IMR-90 (cell line): ENCODE measurements at regions not wholly inside any gene's neighbourhood (a gene's known extent, or its start where the extent isn't known, plus 50 kb on each side); places are given as distances from the start of the nearest gene placed in this dataset.

Experiments
- ATAC-seq: fragments of 200-7000 bp; cut with Tn5 transposase; 2 replicates; pipeline ENCODE4 v1.9.1; 2020; ENCODE audit warnings: low read depth, mild to moderate bottlenecking, moderate library complexity
- BruUV-seq: library from RNA; stranded (reverse); fragments of 400-500 nt; replicated peaks from 2 replicates; lab custom pipeline; 2021; lab: Mats Ljungman, UMichigan
- CTCF ChIA-PET: fragments of 300-600 bp; formaldehyde crosslinking; extraction: SDS; loops from one replicate; lab custom pipeline; 2021; ENCODE audit warnings: antibody characterized with exemption; lab: Yijun Ruan, JAX
- POLR2A ChIA-PET: fragments of 300-600 bp; sonication (Branson Sonifier 250); formaldehyde crosslinking; loops from one replicate; lab custom pipeline; 2022; ENCODE audit warnings: antibody characterized with exemption; ENCODE audit not compliant: unreplicated experiment; lab: Charles Lee
- DNase-seq: peaks from one replicate; pipeline ENCODE4 v3.0.0; 2013
- H2AFZ ChIP-seq: replicated peaks from 2 replicates; pipeline ENCODE3; 2013; ENCODE audit warnings: low read length, mild to moderate bottlenecking; ENCODE audit not compliant: poor library complexity
- H2AK5ac ChIP-seq: 2 replicates; pipeline ENCODE4 v1.6.1; 2013; ENCODE audit warnings: low read depth, low read length, inconsistent platforms
- H2AK9ac ChIP-seq: replicated peaks from 2 replicates; pipeline ENCODE3; 2013; ENCODE audit warnings: mild to moderate bottlenecking, low read depth, low read length, moderate library complexity; ENCODE audit not compliant: poor library complexity
- H2BK120ac ChIP-seq: 2 replicates; pipeline ENCODE4 v1.6.1; 2013; ENCODE audit warnings: low read depth, low read length, inconsistent platforms
- H2BK15ac ChIP-seq: 3 replicates; pipeline ENCODE4 v1.6.1; 2013; ENCODE audit warnings: low read depth, low read length, inconsistent platforms
- H2BK20ac ChIP-seq: 2 replicates; pipeline ENCODE4 v1.6.1; 2013; ENCODE audit warnings: low read depth, mild to moderate bottlenecking, inconsistent platforms, low read length, moderate library complexity
- H2BK5ac ChIP-seq: 2 replicates; pipeline ENCODE4 v1.6.1; 2013; ENCODE audit warnings: mild to moderate bottlenecking, low read depth, low read length, inconsistent platforms; ENCODE audit not compliant: poor library complexity, severe bottlenecking
- H3K14ac ChIP-seq: replicated peaks from 2 replicates; pipeline ENCODE4 v1.6.1; 2013; ENCODE audit warnings: low read depth, low read length, inconsistent platforms
- H3K18ac ChIP-seq: 2 replicates; pipeline ENCODE4 v1.6.1; 2013; ENCODE audit warnings: low read depth, low read length, control low read depth
- H3K23ac ChIP-seq: 2 replicates; pipeline ENCODE4 v1.6.1; 2013; ENCODE audit warnings: low read depth, low read length, inconsistent platforms
- H3K27ac ChIP-seq: 2 replicates; pipeline ENCODE4 v1.5.1; 2013; ENCODE audit warnings: mild to moderate bottlenecking, control low read depth, low read length; ENCODE audit not compliant: insufficient read depth
- H3K27me3 ChIP-seq: 2 replicates; pipeline ENCODE4 v1.6.1; 2013; ENCODE audit warnings: low read length; ENCODE audit not compliant: control insufficient read depth, insufficient read depth
- H3K36me3 ChIP-seq: 2 replicates; pipeline ENCODE4 v1.6.1; 2013; ENCODE audit warnings: low read length, mixed read lengths; ENCODE audit not compliant: control insufficient read depth, insufficient read depth
- H3K4ac ChIP-seq: 2 replicates; pipeline ENCODE4 v1.6.1; 2013; ENCODE audit warnings: low read depth, low read length, inconsistent platforms
- H3K4me1 ChIP-seq: 2 replicates; pipeline ENCODE4 v1.6.1; 2013; ENCODE audit warnings: low read length, mixed read lengths; ENCODE audit not compliant: control insufficient read depth, insufficient read depth
- H3K4me2 ChIP-seq: 2 replicates; pipeline ENCODE4 v1.6.1; 2013; ENCODE audit warnings: low read depth, mild to moderate bottlenecking, control low read depth, low read length, moderate library complexity
- H3K4me3 ChIP-seq: 2 replicates; pipeline ENCODE4 v1.5.1; 2013; ENCODE audit warnings: low read depth, mild to moderate bottlenecking, control low read depth, low read length, moderate library complexity; ENCODE audit not compliant: insufficient read depth
- H3K56ac ChIP-seq: 2 replicates; pipeline ENCODE4 v1.6.1; 2013; ENCODE audit warnings: low read length, inconsistent platforms; ENCODE audit not compliant: insufficient read depth; ENCODE audit errors: extremely low read depth
- H3K79me1 ChIP-seq, 2 experiments: 2 replicates each; pipeline ENCODE4 v1.6.1; 2013; ENCODE audit warnings: low read length in 2 of 2, inconsistent platforms in 1 of 2, low read depth in 1 of 2
- H3K9ac ChIP-seq: 2 replicates; pipeline ENCODE4 v1.6.1; 2013; ENCODE audit warnings: low read depth, low read length, control low read depth
- H3K9me1 ChIP-seq: 2 replicates; pipeline ENCODE4 v1.6.1; 2013; ENCODE audit warnings: low read length, inconsistent platforms; ENCODE audit not compliant: insufficient read depth
- H3K9me3 ChIP-seq: 2 replicates; pipeline ENCODE4 v1.6.1; 2013; ENCODE audit warnings: low read length; ENCODE audit not compliant: control insufficient read depth, insufficient read depth
- H4K20me1 ChIP-seq: 2 replicates; pipeline ENCODE4 v1.6.1; 2013; ENCODE audit warnings: low read length, inconsistent platforms; ENCODE audit not compliant: insufficient read depth
- H4K5ac ChIP-seq: 2 replicates; pipeline ENCODE4 v1.6.1; 2013; ENCODE audit warnings: mild to moderate bottlenecking, low read depth, low read length, control low read depth
- H4K8ac ChIP-seq, 2 experiments: 2 replicates each; pipeline ENCODE4 v1.6.1; 2013; ENCODE audit warnings: low read depth in 2 of 2, low read length in 2 of 2, control low read depth in 1 of 2, inconsistent platforms in 1 of 2
- H4K91ac ChIP-seq: 2 replicates; pipeline ENCODE4 v1.6.1; 2013; ENCODE audit warnings: low read depth, low read length, inconsistent platforms; ENCODE audit not compliant: insufficient read depth
- BHLHE40 ChIP-seq: fragments of 150-350 bp; IDR thresholded peaks from 2 replicates; pipeline ENCODE4 v1.6.1; 2016; ENCODE audit warnings: mild to moderate bottlenecking, low read depth, low read length
- CEBPB ChIP-seq: IDR thresholded peaks from 2 replicates; pipeline ENCODE4 v1.6.1; 2012; ENCODE audit warnings: low read depth, low read length, improper control_type of control experiment
- CHD1 ChIP-seq: IDR thresholded peaks from 2 replicates; pipeline ENCODE4 v1.6.1; 2012; ENCODE audit warnings: low read depth, low read length, improper control_type of control experiment
- FOS ChIP-seq: fragments of 150-350 bp; IDR thresholded peaks from 2 replicates; pipeline ENCODE4 v1.6.1; 2016; ENCODE audit warnings: low read depth, low read length
- MAFK ChIP-seq: IDR thresholded peaks from 2 replicates; pipeline ENCODE4 v1.6.1; 2012; ENCODE audit warnings: low read depth, low read length, improper control_type of control experiment
- MAZ ChIP-seq: IDR thresholded peaks from 2 replicates; pipeline ENCODE4 v1.6.1; 2012; ENCODE audit warnings: low read depth, mild to moderate bottlenecking, low read length, improper control_type of control experiment, moderate library complexity, borderline replicate concordance
- MXI1 ChIP-seq: IDR thresholded peaks from 2 replicates; pipeline ENCODE4 v1.6.1; 2012; ENCODE audit warnings: low read depth, mild to moderate bottlenecking, low read length, moderate library complexity, borderline replicate concordance
- NFE2L2 ChIP-seq: fragments of 150-350 bp; IDR thresholded peaks from 2 replicates; pipeline ENCODE4 v1.6.1; 2016; ENCODE audit warnings: low read depth, mild to moderate bottlenecking, low read length
- POLR2A ChIP-seq: IDR thresholded peaks from 2 replicates; pipeline ENCODE4 v1.6.1; 2012; ENCODE audit warnings: mild to moderate bottlenecking, low read depth, low read length
- RAD21 ChIP-seq: IDR thresholded peaks from 2 replicates; pipeline ENCODE4 v1.6.1; 2012; ENCODE audit warnings: low read length, improper control_type of control experiment
- RCOR1 ChIP-seq: IDR thresholded peaks from 2 replicates; pipeline ENCODE4 v1.6.1; 2012; ENCODE audit warnings: mild to moderate bottlenecking, low read length, improper control_type of control experiment; ENCODE audit not compliant: insufficient replicate concordance
- RFX5 ChIP-seq: IDR thresholded peaks from 2 replicates; pipeline ENCODE4 v1.8.0; 2012; ENCODE audit warnings: low read depth, mild to moderate bottlenecking, low read length, moderate library complexity
- SMC3 ChIP-seq: fragments of 150-350 bp; IDR thresholded peaks from 2 replicates; pipeline ENCODE4 v1.6.1; 2016; ENCODE audit warnings: low read depth, mild to moderate bottlenecking, antibody characterized with exemption, low read length, moderate library complexity
- whole genome bisulfite sequencing, 2 experiments: methylation state at CpG; one replicate each; pipeline versions ENCODE4 v1.1.5 to v1.1.7; 2013; ENCODE audit warnings: missing lambda C conversion rate in 2 of 2; ENCODE audit not compliant: insufficient read length in 1 of 2; ENCODE audit errors: extremely low coverage in 2 of 2; 5-methylcytosine and 5-hydroxymethylcytosine counted together
- dilution Hi-C: fragments of 300-500 bp; cut with HindIII; formaldehyde crosslinking; loops from one replicate; pipeline ENCODE4 v1.14.3; 2018; ENCODE audit warnings: low sequenced_read_pairs; ENCODE audit not compliant: unreplicated experiment
- in situ Hi-C: fragments of 300-500 bp; cut with MboI; formaldehyde crosslinking; loops from 3 replicates; pipeline ENCODE4 v1.14.3; 2019; ENCODE audit warnings: low sequenced_read_pairs, inconsistent platforms, mixed read lengths
- intact Hi-C: fragments of 100-400 bp; cut with micrococcal nuclease; formaldehyde crosslinking; loops from 2 replicates; pipeline ENCODE4 v1.10.0; 2022
- TF ChIP-seq, protein P1 (sequence below): fragments of 150-350 bp; IDR thresholded peaks from 2 replicates; pipeline ENCODE4 v1.6.1; 2017; ENCODE audit warnings: mild to moderate bottlenecking, antibody characterized with exemption, low read length, low read depth
- TF ChIP-seq, protein P2 (sequence below): conservative IDR thresholded peaks from 2 replicates; pipeline ENCODE4 v1.5.1; 2012; ENCODE audit warnings: mild to moderate bottlenecking, low read depth, low read length, improper control_type of control experiment
- TF ChIP-seq, protein P3 (sequence below): fragments of 150-350 bp; IDR thresholded peaks from 2 replicates; pipeline ENCODE4 v1.6.1; 2016; ENCODE audit warnings: low read depth, mild to moderate bottlenecking, low read length, moderate library complexity, borderline replicate concordance

DNA sequence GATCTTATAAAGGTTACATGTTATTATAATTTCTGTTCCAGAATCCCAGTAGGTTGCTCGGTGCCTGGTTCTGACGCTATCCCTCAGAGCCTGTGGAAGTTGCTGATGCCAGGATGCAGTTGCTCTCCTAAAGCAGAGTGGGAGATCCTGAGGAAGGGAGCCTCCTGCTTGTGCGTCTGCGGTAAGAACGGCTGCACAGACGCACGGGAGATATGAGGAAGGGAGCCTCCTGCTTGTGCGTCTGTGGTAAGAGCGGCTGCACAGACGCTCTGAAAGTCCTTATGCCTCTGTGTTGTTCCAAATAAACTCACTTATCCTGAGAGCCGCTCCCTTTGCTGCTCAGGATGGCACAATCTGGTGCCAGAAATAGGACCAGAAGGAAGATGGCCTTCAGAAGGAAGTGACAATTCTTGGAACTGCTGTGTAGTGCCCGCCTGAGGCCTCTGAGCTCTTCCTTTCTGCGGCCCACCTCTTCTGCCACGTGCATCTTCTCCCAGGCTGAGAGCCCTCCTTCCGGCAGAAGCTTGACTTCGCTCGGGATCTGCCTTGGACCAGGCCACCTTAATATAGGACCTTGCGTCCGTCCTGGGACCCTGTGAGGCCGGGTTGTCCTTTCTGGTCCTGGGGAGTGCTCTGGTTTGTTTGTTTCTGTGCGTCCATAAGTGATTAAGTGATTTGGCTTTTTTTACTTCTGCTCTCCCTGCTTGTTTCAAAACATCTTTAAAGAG, 89.5 kb downstream of the RTP5 start:
- no peaks in the 10 kb centered on the region for H4K20me1 ChIP-seq
- H3K18ac ChIP-seq, result no peak overlapping the region
- H4K91ac ChIP-seq, result no peak overlapping the region
- no peak for DNase-seq
- no peaks in the 10 kb centered on the region for H3K4me1 ChIP-seq
- H3K9me1 ChIP-seq, result no peaks in the 10 kb centered on the region
- dilution Hi-C loops, result no loop called here
- no peak overlapping the region for H3K9ac ChIP-seq
- H2BK15ac ChIP-seq, result no peak overlapping the region
- no peak overlapping the region for H3K27ac ChIP-seq
- intact Hi-C loops, result no loop called here
- H2AFZ ChIP-seq, result no peak overlapping the region
- H3K36me3 ChIP-seq, result no peaks in the 10 kb centered on the region
- TF ChIP-seq, protein P1, sequence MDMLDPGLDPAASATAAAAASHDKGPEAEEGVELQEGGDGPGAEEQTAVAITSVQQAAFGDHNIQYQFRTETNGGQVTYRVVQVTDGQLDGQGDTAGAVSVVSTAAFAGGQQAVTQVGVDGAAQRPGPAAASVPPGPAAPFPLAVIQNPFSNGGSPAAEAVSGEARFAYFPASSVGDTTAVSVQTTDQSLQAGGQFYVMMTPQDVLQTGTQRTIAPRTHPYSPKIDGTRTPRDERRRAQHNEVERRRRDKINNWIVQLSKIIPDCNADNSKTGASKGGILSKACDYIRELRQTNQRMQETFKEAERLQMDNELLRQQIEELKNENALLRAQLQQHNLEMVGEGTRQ, result no peak
- TF ChIP-seq MXI1, result no peak
- no peak for TF ChIP-seq CEBPB
- TF ChIP-seq SMC3, result no peak
- no peak for TF ChIP-seq NFE2L2
- TF ChIP-seq, protein P2, sequence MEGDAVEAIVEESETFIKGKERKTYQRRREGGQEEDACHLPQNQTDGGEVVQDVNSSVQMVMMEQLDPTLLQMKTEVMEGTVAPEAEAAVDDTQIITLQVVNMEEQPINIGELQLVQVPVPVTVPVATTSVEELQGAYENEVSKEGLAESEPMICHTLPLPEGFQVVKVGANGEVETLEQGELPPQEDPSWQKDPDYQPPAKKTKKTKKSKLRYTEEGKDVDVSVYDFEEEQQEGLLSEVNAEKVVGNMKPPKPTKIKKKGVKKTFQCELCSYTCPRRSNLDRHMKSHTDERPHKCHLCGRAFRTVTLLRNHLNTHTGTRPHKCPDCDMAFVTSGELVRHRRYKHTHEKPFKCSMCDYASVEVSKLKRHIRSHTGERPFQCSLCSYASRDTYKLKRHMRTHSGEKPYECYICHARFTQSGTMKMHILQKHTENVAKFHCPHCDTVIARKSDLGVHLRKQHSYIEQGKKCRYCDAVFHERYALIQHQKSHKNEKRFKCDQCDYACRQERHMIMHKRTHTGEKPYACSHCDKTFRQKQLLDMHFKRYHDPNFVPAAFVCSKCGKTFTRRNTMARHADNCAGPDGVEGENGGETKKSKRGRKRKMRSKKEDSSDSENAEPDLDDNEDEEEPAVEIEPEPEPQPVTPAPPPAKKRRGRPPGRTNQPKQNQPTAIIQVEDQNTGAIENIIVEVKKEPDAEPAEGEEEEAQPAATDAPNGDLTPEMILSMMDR, result no peak
- no peak for TF ChIP-seq RCOR1
- no peak for TF ChIP-seq MAZ
- no peak for TF ChIP-seq MAFK
- TF ChIP-seq, protein P3, sequence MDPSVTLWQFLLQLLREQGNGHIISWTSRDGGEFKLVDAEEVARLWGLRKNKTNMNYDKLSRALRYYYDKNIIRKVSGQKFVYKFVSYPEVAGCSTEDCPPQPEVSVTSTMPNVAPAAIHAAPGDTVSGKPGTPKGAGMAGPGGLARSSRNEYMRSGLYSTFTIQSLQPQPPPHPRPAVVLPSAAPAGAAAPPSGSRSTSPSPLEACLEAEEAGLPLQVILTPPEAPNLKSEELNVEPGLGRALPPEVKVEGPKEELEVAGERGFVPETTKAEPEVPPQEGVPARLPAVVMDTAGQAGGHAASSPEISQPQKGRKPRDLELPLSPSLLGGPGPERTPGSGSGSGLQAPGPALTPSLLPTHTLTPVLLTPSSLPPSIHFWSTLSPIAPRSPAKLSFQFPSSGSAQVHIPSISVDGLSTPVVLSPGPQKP, result no peak
- TF ChIP-seq FOS, result no peak
- no peak for TF ChIP-seq RAD21
- no peak for TF ChIP-seq RFX5
- TF ChIP-seq BHLHE40, result no peak
- TF ChIP-seq CHD1, result no peak
- TF ChIP-seq POLR2A, result no peak
- no peak overlapping the region for H4K8ac ChIP-seq
- no peaks in the 10 kb centered on the region for H3K9me3 ChIP-seq
- no peak overlapping the region for H3K4ac ChIP-seq
- in situ Hi-C loops, result no loop called here
- no TSS peak for BruUV-seq
- H2BK5ac ChIP-seq, result no peak overlapping the region
- ATAC-seq, result no peak
- CTCF ChIA-PET, result interaction anchor here (1.8 kb wide), 1 partner anchor 8 kb away, joined by 4 read pairs; no protein-coding TSS in a partner anchor
- H2BK20ac ChIP-seq, result no peak overlapping the region
- H3K4me3 ChIP-seq, result no peak overlapping the region
- H3K23ac ChIP-seq, result no peak overlapping the region
- WGBS, 2 experiments, result 93% methylated on average over 10 of the region's 21 CpGs; no CpG with 5 or more reads in 1 of the 2 experiments
- no peak overlapping the region for H3K56ac ChIP-seq
- no peak overlapping the region for H2AK9ac ChIP-seq
- H4K5ac ChIP-seq, result no peak overlapping the region
- H3K4me2 ChIP-seq, result no peak overlapping the region
- POLR2A ChIA-PET, result no interaction called here
- H3K27me3 ChIP-seq, result peaks cover 26% of the 10 kb centered on the region
- H3K14ac ChIP-seq, result no peak overlapping the region
- H2AK5ac ChIP-seq, result no peak overlapping the region
- H2BK120ac ChIP-seq, result no peak overlapping the region
- no peaks in the 10 kb centered on the region for H3K79me1 ChIP-seq
